ENCODE measurements at regions not wholly inside any gene's neighbourhood (a gene's known extent, or its start where the extent isn't known, plus 50 kb on each side); places are given as distances from the start of the nearest gene placed in this dataset.

DNA sequence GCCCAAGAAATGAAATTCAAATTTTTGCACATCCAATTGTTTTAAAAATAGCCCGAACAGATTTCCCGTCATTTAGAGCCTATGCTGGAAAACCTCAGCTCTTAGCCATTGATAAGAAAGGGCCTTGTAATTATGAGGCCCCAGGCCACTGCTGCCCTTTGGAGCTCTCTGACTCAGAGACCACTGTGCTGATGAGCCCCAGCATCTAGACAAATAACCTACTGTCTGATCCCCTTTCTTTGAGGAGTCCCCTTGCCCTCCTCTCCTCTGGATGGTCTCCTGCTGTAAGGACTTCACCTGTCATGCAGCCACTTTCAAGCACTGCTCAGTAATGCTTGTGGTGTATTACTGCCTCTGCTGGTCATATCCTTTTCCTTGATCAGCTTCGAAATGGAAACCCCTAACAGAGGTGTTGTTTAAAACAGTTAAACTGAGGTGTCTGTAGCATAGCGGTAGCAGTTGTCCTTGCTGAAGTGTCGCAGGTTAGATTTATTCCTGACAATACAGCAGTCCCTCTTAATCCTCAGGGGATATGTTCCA, 159.9 kb upstream of the SRRM4 start:
- TF ChIP-seq, protein P1, sequence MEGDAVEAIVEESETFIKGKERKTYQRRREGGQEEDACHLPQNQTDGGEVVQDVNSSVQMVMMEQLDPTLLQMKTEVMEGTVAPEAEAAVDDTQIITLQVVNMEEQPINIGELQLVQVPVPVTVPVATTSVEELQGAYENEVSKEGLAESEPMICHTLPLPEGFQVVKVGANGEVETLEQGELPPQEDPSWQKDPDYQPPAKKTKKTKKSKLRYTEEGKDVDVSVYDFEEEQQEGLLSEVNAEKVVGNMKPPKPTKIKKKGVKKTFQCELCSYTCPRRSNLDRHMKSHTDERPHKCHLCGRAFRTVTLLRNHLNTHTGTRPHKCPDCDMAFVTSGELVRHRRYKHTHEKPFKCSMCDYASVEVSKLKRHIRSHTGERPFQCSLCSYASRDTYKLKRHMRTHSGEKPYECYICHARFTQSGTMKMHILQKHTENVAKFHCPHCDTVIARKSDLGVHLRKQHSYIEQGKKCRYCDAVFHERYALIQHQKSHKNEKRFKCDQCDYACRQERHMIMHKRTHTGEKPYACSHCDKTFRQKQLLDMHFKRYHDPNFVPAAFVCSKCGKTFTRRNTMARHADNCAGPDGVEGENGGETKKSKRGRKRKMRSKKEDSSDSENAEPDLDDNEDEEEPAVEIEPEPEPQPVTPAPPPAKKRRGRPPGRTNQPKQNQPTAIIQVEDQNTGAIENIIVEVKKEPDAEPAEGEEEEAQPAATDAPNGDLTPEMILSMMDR (IDR thresholded peaks at IDR 0.05; ENCODE audit: low read depth, low read length, missing input control) = no peak
- TF ChIP-seq, protein P2, sequence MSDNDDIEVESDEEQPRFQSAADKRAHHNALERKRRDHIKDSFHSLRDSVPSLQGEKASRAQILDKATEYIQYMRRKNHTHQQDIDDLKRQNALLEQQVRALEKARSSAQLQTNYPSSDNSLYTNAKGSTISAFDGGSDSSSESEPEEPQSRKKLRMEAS (IDR thresholded peaks at IDR 0.05) = no peak
- TF ChIP-seq SP1 (IDR thresholded peaks at IDR 0.05) (no peak), RAD21 (IDR thresholded peaks at IDR 0.05) (no peak), EGR1 (IDR thresholded peaks at IDR 0.05; ENCODE audit: low read depth in 2 of 2) (no peak), HNF4G (IDR thresholded peaks at IDR 0.05) (no peak), JUND (IDR thresholded peaks at IDR 0.05) (no peak), TAF1 (conservative IDR thresholded peaks at IDR 0.05) (no peak), FOXA1 (IDR thresholded peaks at IDR 0.05) (no peak), FOXA2 (IDR thresholded peaks at IDR 0.05) (no peak), YY1 (IDR thresholded peaks at IDR 0.05) (no peak)
- TF ChIP-seq, protein P3, sequence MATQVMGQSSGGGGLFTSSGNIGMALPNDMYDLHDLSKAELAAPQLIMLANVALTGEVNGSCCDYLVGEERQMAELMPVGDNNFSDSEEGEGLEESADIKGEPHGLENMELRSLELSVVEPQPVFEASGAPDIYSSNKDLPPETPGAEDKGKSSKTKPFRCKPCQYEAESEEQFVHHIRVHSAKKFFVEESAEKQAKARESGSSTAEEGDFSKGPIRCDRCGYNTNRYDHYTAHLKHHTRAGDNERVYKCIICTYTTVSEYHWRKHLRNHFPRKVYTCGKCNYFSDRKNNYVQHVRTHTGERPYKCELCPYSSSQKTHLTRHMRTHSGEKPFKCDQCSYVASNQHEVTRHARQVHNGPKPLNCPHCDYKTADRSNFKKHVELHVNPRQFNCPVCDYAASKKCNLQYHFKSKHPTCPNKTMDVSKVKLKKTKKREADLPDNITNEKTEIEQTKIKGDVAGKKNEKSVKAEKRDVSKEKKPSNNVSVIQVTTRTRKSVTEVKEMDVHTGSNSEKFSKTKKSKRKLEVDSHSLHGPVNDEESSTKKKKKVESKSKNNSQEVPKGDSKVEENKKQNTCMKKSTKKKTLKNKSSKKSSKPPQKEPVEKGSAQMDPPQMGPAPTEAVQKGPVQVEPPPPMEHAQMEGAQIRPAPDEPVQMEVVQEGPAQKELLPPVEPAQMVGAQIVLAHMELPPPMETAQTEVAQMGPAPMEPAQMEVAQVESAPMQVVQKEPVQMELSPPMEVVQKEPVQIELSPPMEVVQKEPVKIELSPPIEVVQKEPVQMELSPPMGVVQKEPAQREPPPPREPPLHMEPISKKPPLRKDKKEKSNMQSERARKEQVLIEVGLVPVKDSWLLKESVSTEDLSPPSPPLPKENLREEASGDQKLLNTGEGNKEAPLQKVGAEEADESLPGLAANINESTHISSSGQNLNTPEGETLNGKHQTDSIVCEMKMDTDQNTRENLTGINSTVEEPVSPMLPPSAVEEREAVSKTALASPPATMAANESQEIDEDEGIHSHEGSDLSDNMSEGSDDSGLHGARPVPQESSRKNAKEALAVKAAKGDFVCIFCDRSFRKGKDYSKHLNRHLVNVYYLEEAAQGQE (IDR thresholded peaks at IDR 0.05) = no peak
